ENCODE measurements at regions not wholly inside any gene's neighbourhood (a gene's known extent, or its start where the extent isn't known, plus 50 kb on each side); places are given as distances from the start of the nearest gene placed in this dataset.

DNA sequence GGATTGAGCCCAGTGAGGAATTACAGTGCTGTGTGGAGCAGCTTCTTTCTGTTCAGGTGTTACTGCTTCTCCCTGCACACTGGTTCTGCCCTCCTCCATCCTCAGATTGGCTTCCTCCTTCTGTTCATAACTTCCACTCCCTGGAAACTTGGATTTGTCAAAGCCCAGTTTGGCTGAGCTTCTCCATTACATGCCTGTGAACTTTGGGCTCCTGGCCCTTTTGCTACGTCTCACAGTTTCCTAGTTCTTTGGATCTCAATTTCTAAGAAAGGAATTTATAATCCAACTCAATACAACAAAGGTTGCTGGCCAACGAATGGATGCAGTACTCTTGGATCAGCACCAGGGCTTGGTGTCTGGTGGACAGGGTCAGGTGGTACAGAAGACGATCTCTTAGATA is 318.1 kb downstream of the RPS24 start:
- no peak for TF ChIP-seq EP300 (IDR thresholded peaks at IDR 0.05)
- TF ChIP-seq POLR2AphosphoS5 (IDR thresholded peaks at IDR 0.05) = no peak
- TF ChIP-seq POLR2A (IDR thresholded peaks at IDR 0.05) = no peak
- TF ChIP-seq, protein P1, sequence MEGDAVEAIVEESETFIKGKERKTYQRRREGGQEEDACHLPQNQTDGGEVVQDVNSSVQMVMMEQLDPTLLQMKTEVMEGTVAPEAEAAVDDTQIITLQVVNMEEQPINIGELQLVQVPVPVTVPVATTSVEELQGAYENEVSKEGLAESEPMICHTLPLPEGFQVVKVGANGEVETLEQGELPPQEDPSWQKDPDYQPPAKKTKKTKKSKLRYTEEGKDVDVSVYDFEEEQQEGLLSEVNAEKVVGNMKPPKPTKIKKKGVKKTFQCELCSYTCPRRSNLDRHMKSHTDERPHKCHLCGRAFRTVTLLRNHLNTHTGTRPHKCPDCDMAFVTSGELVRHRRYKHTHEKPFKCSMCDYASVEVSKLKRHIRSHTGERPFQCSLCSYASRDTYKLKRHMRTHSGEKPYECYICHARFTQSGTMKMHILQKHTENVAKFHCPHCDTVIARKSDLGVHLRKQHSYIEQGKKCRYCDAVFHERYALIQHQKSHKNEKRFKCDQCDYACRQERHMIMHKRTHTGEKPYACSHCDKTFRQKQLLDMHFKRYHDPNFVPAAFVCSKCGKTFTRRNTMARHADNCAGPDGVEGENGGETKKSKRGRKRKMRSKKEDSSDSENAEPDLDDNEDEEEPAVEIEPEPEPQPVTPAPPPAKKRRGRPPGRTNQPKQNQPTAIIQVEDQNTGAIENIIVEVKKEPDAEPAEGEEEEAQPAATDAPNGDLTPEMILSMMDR (IDR thresholded peaks at IDR 0.05) = no peak
- Histone ChIP-seq H3K27me3 (peaks cover 4% of the 10 kb centered on the region), H3K36me3 (no peaks in the 10 kb centered on the region), H3K27ac (no peak overlapping the region), H3K4me3 (no peak overlapping the region), H3K4me1 (no peaks in the 10 kb centered on the region), H3K9me3 (no peaks in the 10 kb centered on the region)
- peak in 1 of 2 donors; percentile 1 for DNase-seq (ENCODE audit: low spot score in 2 of 2)
- 83% methylated on average over 3 of the region's 3 CpGs for WGBS

DNA sequence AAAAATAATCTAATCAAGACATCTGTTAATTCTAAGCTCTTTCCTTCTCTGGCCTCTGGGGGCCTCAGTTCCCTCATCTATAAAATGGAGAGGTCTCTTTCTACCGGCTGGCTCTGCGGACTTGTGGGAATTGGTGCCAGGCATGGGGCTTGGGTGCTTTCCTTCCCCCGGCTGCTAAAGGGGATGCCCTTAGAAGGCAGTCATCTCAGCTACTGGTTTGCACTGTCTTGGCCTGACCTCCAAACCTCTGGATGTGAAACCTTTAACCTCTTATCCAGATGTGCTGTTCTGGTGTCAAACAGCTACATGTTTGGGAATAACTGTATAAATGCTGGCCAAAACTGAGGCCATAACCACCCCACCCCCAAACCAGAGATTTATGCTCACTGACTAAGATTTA is 320.0 kb downstream of the RPS24 start:
- H3K4me3 ChIP-seq = no peak overlapping the region

DNA sequence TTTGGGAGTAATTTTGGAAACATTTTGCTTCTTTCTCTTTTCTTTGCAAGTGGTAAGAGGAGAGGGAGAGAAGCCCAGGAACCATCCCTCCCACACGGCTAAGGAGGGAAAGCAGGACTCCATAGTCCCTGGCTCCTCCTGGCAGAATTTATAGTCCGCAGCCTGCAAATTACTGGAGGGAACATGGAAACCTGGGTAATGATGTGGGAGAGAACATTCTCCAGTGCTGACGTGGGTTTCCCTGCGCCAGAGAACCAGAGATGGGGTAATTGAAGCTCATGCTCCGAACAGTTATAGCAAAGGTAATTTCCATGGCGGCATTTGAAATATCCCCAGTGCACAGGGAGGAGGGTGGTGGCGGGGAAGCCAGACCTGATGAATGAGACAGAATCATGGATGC is 320.4 kb downstream of the RPS24 start:
- no peaks in the 10 kb centered on the region for H3K4me1 ChIP-seq
- TF ChIP-seq, protein P1 (IDR thresholded peaks at IDR 0.05) = no peak
- TF ChIP-seq EP300 (IDR thresholded peaks at IDR 0.05) (no peak), POLR2AphosphoS5 (IDR thresholded peaks at IDR 0.05) (no peak), POLR2A (IDR thresholded peaks at IDR 0.05) (no peak)
- no peaks in the 10 kb centered on the region for H3K36me3 ChIP-seq
- 88% methylated on average over 7 of the region's 7 CpGs for WGBS
- H3K27ac ChIP-seq = no peak overlapping the region
- DNase-seq (ENCODE audit: low spot score in 2 of 2) = no peak
- H3K27me3 ChIP-seq = peaks cover under 1% of the 10 kb centered on the region
- H3K9me3 ChIP-seq = no peaks in the 10 kb centered on the region
- no peak overlapping the region for H3K4me3 ChIP-seq

More for the DNA sequence above, 320.0 kb downstream of the RPS24 start:
- 67% methylated on average over 3 of the region's 3 CpGs for WGBS
- no peaks in the 10 kb centered on the region for H3K36me3 ChIP-seq
- H3K9me3 ChIP-seq = no peaks in the 10 kb centered on the region
- no peak for TF ChIP-seq EP300 (IDR thresholded peaks at IDR 0.05)
- no peak for TF ChIP-seq POLR2AphosphoS5 (IDR thresholded peaks at IDR 0.05)
- TF ChIP-seq, protein P1 (IDR thresholded peaks at IDR 0.05) = no peak
- no peak for TF ChIP-seq POLR2A (IDR thresholded peaks at IDR 0.05)
- DNase-seq (ENCODE audit: low spot score in 2 of 2) = no peak
- no peaks in the 10 kb centered on the region for H3K4me1 ChIP-seq
- no peak overlapping the region for H3K27ac ChIP-seq
- H3K27me3 ChIP-seq = peaks cover 4% of the 10 kb centered on the region

DNA sequence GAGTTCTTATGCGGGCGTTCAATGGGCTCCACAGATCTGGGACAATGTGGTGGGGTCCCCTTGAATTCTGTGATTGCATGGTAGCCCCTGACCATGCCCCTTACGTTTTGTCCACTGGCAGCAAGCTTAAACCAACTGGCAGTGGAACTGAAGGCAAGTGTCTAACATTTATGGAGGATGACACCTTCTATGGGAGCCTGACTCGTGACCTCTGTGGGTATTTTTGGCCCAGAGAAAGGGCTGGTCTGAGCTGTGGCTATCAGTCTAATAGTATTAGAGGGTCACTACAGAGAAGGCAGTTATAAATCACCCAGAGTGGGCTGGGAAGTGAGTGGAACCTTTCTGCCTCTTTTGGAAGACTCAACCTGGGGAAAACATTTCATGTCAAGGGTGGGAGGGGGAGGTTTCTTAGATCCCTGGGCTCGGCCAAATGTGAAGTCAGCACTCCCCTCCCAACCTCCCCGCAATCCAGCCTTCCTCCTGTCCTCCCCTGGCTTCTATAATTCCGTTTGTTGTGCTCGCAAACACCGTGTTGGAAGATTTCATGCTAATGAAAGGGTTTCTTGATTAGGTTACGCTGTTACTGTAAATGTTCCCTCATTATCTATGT is 322.7 kb downstream of the RPS24 start:
- Histone ChIP-seq H3K27me3 (peaks cover 4% of the 10 kb centered on the region), H3K27ac (no peak overlapping the region), H3K4me3 (no peak overlapping the region), H3K9me3 (no peaks in the 10 kb centered on the region), H3K36me3 (no peaks in the 10 kb centered on the region), H3K4me1 (no peaks in the 10 kb centered on the region)
- 92% methylated on average over 10 of the region's 10 CpGs for WGBS
- DNase-seq (ENCODE audit: low spot score in 2 of 2) = no peak
- TF ChIP-seq POLR2A (IDR thresholded peaks at IDR 0.05) = no peak
- no peak for TF ChIP-seq POLR2AphosphoS5 (IDR thresholded peaks at IDR 0.05)
- TF ChIP-seq, protein P1 (IDR thresholded peaks at IDR 0.05) = no peak
- no peak for TF ChIP-seq EP300 (IDR thresholded peaks at IDR 0.05)

DNA sequence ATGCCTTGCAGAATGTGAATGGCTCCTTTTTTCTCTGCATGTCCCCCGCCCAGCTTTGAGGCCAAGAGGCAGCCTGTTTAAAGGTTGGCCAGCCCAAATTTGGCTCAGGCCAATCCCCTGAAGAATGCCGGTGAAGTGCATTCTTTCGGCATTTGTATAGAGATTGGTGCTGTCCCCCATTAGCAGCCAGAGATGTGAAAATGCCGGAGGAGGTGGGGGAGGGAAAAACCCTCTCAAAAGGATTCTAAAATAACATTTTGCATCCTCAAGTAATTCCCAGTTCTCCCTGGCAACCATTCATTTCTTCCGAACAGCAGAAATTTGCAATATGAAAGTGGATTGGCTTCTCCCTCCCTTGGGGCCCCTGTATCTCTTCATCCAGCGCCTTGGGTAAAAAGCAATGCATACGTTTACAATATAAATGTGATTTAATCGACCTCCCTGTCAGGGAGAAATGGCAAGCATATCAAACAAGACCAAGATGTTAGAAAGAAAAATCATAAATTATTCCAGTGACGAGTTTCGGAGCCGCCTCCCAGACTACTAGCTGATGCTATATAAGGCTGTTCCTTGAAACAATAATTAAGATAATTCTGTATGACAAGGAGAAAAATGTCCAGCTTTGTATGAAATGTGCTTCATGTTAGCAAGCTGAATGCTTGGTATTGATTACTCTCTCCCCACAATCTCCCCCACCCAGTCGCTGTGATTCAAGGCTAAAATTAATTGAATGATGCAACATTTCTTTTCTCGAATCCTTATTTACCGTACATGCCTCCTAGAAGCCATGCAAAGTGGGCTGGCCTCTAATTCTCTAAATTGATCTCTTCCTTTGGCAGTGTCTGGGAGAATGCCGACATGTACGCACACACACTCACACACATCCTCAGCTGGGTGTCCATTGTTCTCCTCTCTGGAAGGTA is 323.7 kb downstream of the RPS24 start:
- H3K36me3 ChIP-seq = no peaks in the 10 kb centered on the region
- DNase-seq (ENCODE audit: low spot score in 2 of 2) = no peak
- TF ChIP-seq POLR2AphosphoS5 (IDR thresholded peaks at IDR 0.05) = no peak
- TF ChIP-seq EP300 (IDR thresholded peaks at IDR 0.05) = no peak
- TF ChIP-seq POLR2A (IDR thresholded peaks at IDR 0.05) = no peak
- TF ChIP-seq, protein P1 (IDR thresholded peaks at IDR 0.05) = no peak
- H3K4me1 ChIP-seq = peaks cover 5% of the 10 kb centered on the region
- H3K9me3 ChIP-seq = no peaks in the 10 kb centered on the region
- H3K4me3 ChIP-seq = no peak overlapping the region
- 51% methylated on average over 16 of the region's 16 CpGs for WGBS
- H3K27ac ChIP-seq = no peak overlapping the region
- peaks cover 5% of the 10 kb centered on the region for H3K27me3 ChIP-seq

Data from suprapubic skin (tissue), 4 donors.